ENCODE measurements at regions not wholly inside any gene's neighbourhood (a gene's known extent, or its start where the extent isn't known, plus 50 kb on each side); places are given as distances from the start of the nearest gene placed in this dataset.

DNA sequence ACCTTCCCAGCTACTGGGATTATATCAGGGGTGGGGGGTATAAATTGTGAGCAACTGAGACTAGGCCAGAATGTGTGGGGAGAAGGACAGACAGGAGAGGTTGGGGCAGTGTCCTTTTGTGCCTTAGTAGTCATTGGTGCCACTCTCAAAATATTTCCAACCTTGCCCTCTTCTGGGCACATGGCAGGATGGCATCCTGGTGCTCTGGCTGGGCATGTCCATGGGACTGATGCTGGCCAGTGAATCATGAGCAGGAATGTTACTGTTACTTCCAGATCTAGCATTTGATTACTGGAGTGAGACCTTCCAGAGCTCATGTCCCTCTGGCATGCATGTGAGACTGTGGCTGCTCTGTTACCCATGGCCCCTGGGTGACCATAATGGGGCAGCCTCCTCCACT, 151.2 kb downstream of the MATN1 start:
- no TSS peak for BruUV-seq (replicated peaks)
- no peak overlapping the region for H3K27ac ChIP-seq (ENCODE audit: extremely low read length, insufficient read depth, low read length)
- ChIA-PET CTCF (ENCODE audit: low intra/inter-chr PET ratio, low total read pairs) (no interaction called here), POLR2A (no interaction called here)
- ATAC-seq (no peak), DNase-seq (ENCODE audit: low spot score) (no peak), FAIRE-seq (no peak)
- no peaks in the 10 kb centered on the region for H3K79me2 ChIP-seq (ENCODE audit: insufficient read depth, low read length)
- no peak overlapping the region for H3K4me3 ChIP-seq (replicated peaks in 1 of 3; ENCODE audit: insufficient read depth in 1 of 3, low read depth in 2 of 3, low read length in 3 of 3)
- peaks cover 0 to 1% of the 10 kb centered on the region in 2 experiments; a peak in 2 of 5 replicates for H3K27me3 ChIP-seq (ENCODE audit: control insufficient read depth in 1 of 2, insufficient read depth in 2 of 2, low read length in 2 of 2)
- H3K36me3 ChIP-seq (replicated peaks in 1 of 2; ENCODE audit: control insufficient read depth in 1 of 2, insufficient read depth in 2 of 2, low read length in 2 of 2): no peaks in the 10 kb centered on the region
- TF ChIP-seq NPAS2 (CRISPR knock-in tag; IDR thresholded peaks at IDR 0.05; ENCODE audit: borderline replicate concordance) (no peak), ZNF317 (CRISPR knock-in tag; IDR thresholded peaks at IDR 0.05) (no peak), FOSL2 (CRISPR knock-in tag; IDR thresholded peaks at IDR 0.05) (no peak), MEF2D (CRISPR knock-in tag; IDR thresholded peaks at IDR 0.05) (no peak), PPARG (CRISPR knock-in tag; conservative IDR thresholded peaks at IDR 0.05) (no peak), FOXJ3 (CRISPR knock-in tag; IDR thresholded peaks at IDR 0.05; ENCODE audit: borderline replicate concordance) (no peak), DR1 (CRISPR knock-in tag; IDR thresholded peaks at IDR 0.05) (no peak), GZF1 (CRISPR knock-in tag; IDR thresholded peaks at IDR 0.05) (no peak), ZBTB21 (CRISPR knock-in tag; IDR thresholded peaks at IDR 0.05) (no peak), TEAD3 (CRISPR knock-in tag; optimal IDR thresholded peaks at IDR 0.05; ENCODE audit: borderline replicate concordance) (no peak), FOXK2 (IDR thresholded peaks at IDR 0.05) (no peak), SMC3 (IDR thresholded peaks at IDR 0.05; ENCODE audit: low read length) (no peak), TAF1 (CRISPR knock-in tag; IDR thresholded peaks at IDR 0.05) (no peak), CBX2 (IDR thresholded peaks at IDR 0.05; ENCODE audit: low read depth, low read length) (no peak), CBX2 (CRISPR knock-in tag; IDR thresholded peaks at IDR 0.05; ENCODE audit: low read depth) (no peak), MTF1 (CRISPR knock-in tag; IDR thresholded peaks at IDR 0.05) (no peak)
- TF ChIP-seq, protein P1, sequence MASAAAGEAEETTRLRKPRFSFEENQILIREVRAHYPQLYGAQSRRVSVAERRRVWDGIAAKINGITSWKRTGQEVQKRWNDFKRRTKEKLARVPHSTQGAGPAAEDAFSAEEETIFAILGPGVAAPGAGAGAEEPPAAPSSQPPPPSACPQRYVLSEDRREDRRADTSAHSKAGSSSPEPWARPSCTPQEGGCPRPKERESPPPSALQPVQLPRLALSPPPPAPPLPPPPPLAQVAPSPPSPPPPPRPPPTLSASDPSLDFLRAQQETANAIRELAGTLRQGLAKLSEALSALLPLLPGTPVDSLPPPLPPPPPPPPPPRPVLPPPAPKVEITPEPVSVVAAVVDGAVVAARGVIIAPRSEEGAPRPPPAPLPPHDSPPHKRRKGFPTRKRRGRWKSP (CRISPR knock-in tag; IDR thresholded peaks at IDR 0.05): no peak
- TF ChIP-seq, protein P2, sequence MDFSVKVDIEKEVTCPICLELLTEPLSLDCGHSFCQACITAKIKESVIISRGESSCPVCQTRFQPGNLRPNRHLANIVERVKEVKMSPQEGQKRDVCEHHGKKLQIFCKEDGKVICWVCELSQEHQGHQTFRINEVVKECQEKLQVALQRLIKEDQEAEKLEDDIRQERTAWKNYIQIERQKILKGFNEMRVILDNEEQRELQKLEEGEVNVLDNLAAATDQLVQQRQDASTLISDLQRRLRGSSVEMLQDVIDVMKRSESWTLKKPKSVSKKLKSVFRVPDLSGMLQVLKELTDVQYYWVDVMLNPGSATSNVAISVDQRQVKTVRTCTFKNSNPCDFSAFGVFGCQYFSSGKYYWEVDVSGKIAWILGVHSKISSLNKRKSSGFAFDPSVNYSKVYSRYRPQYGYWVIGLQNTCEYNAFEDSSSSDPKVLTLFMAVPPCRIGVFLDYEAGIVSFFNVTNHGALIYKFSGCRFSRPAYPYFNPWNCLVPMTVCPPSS (IDR thresholded peaks at IDR 0.05): no peak
- intact Hi-C loops (cut with micrococcal nuclease; ENCODE audit: unreplicated experiment) (no loop called here), in situ Hi-C loops (cut with HindIII; ENCODE audit: extremely low pct_ligation_motif_present, low pct_unique_long_range_greater_than_20kb) (no loop called here)
- H3K4me1 ChIP-seq (ENCODE audit: insufficient read depth, low read length): no peaks in the 10 kb centered on the region
- no peaks in the 10 kb centered on the region for H3K9me3 ChIP-seq (ENCODE audit: low read length)
- H4K20me1 ChIP-seq (ENCODE audit: insufficient read depth, low read length): no peaks in the 10 kb centered on the region
- no peak overlapping the region for H3K9ac ChIP-seq (ENCODE audit: insufficient read depth, low read depth, low read length)
- no peak overlapping the region for H2AFZ ChIP-seq (ENCODE audit: low read length)
- no peak overlapping the region for H3K4me2 ChIP-seq (ENCODE audit: low read depth, low read length)
